ENCODE measurements at regions not wholly inside any gene's neighbourhood (a gene's known extent, or its start where the extent isn't known, plus 50 kb on each side); places are given as distances from the start of the nearest gene placed in this dataset.

- DNase-seq = peak; percentile 63
- no peaks in the 10 kb centered on the region for H3K9me3 ChIP-seq
- 88 to 95% (median 91%) methylated on average over 6 to 11 of the region's 11 CpGs for WGBS, 5 donors
- peaks cover 0 to under 1% (median 0%) of the 10 kb centered on the region in 6 donors for H3K4me1 ChIP-seq
- no peak for TF ChIP-seq POLR2A (IDR thresholded peaks at IDR 0.05)
- TF ChIP-seq, protein P1, sequence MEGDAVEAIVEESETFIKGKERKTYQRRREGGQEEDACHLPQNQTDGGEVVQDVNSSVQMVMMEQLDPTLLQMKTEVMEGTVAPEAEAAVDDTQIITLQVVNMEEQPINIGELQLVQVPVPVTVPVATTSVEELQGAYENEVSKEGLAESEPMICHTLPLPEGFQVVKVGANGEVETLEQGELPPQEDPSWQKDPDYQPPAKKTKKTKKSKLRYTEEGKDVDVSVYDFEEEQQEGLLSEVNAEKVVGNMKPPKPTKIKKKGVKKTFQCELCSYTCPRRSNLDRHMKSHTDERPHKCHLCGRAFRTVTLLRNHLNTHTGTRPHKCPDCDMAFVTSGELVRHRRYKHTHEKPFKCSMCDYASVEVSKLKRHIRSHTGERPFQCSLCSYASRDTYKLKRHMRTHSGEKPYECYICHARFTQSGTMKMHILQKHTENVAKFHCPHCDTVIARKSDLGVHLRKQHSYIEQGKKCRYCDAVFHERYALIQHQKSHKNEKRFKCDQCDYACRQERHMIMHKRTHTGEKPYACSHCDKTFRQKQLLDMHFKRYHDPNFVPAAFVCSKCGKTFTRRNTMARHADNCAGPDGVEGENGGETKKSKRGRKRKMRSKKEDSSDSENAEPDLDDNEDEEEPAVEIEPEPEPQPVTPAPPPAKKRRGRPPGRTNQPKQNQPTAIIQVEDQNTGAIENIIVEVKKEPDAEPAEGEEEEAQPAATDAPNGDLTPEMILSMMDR (IDR thresholded peaks at IDR 0.05 in 8 of 11, conservative IDR thresholded peaks at IDR 0.05 in 3 of 11) = no peak
- no peak for TF ChIP-seq POLR2AphosphoS5 (IDR thresholded peaks at IDR 0.05)
- H3K27me3 ChIP-seq (replicated peaks in 1 of 7) = peaks cover 0 to 49% (median 0%) of the 10 kb centered on the region in 7 donors
- no peak overlapping the region for H3K4me3 ChIP-seq
- H3K27ac ChIP-seq = no peak overlapping the region
- intact Hi-C loops (cut with DNase I; ENCODE audit: low total_unique reads) = no loop called here
- H3K36me3 ChIP-seq = no peaks in the 10 kb centered on the region
Measured at GRCh38 chr10:2915412-2915811, 151.9 kb upstream of the PFKP start.

- no peaks in the 10 kb centered on the region for H3K36me3 ChIP-seq
- no peak for DNase-seq
- TF ChIP-seq POLR2AphosphoS5 (IDR thresholded peaks at IDR 0.05) (no peak), POLR2A (IDR thresholded peaks at IDR 0.05) (no peak)
- TF ChIP-seq, protein P1 (IDR thresholded peaks at IDR 0.05 in 8 of 11, conservative IDR thresholded peaks at IDR 0.05 in 3 of 11) = no peak
- WGBS, 5 donors = 75 to 84% (median 79%) methylated on average over 5 of the region's 5 CpGs
- H3K4me1 ChIP-seq = no peaks in the 10 kb centered on the region
- H3K9me3 ChIP-seq = no peaks in the 10 kb centered on the region
- peaks cover 0 to 46% (median 0%) of the 10 kb centered on the region in 7 donors for H3K27me3 ChIP-seq (replicated peaks in 1 of 7)
- H3K4me3 ChIP-seq = no peak overlapping the region
- H3K27ac ChIP-seq = no peak overlapping the region
- intact Hi-C loops (cut with DNase I; ENCODE audit: low total_unique reads) = no loop called here
Measured at GRCh38 chr10:2914741-2915140, 152.6 kb upstream of the PFKP start.

- Histone ChIP-seq H3K27ac (no peak overlapping the region), H3K36me3 (no peaks in the 10 kb centered on the region), H3K4me3 (no peak overlapping the region), H3K9me3 (no peaks in the 10 kb centered on the region), H3K4me1 (no peaks in the 10 kb centered on the region), H3K27me3 (replicated peaks in 1 of 7) (peaks cover 0 to 45% (median 0%) of the 10 kb centered on the region in 7 donors)
- DNase-seq = no peak
- intact Hi-C loops (cut with DNase I; ENCODE audit: low total_unique reads) = no loop called here
- 67 to 80% (median 71%) methylated on average over 4 of the region's 4 CpGs for WGBS, 5 donors
- TF ChIP-seq POLR2A (IDR thresholded peaks at IDR 0.05) (no peak), POLR2AphosphoS5 (IDR thresholded peaks at IDR 0.05) (no peak)
- TF ChIP-seq, protein P1 (IDR thresholded peaks at IDR 0.05 in 8 of 11, conservative IDR thresholded peaks at IDR 0.05 in 3 of 11) = no peak
Measured at GRCh38 chr10:2913474-2913873, 153.9 kb upstream of the PFKP start.

- Histone ChIP-seq H3K4me3 (no peak overlapping the region), H3K4me1 (no peaks in the 10 kb centered on the region), H3K27ac (no peak overlapping the region), H3K27me3 (replicated peaks in 1 of 7) (peaks cover 0 to 41% (median 0%) of the 10 kb centered on the region in 7 donors), H3K9me3 (no peaks in the 10 kb centered on the region), H3K36me3 (no peaks in the 10 kb centered on the region)
- TF ChIP-seq, protein P1 (IDR thresholded peaks at IDR 0.05 in 8 of 11, conservative IDR thresholded peaks at IDR 0.05 in 3 of 11) = no peak
- no peak for TF ChIP-seq POLR2A (IDR thresholded peaks at IDR 0.05)
- TF ChIP-seq POLR2AphosphoS5 (IDR thresholded peaks at IDR 0.05) = no peak
- DNase-seq = no peak
- intact Hi-C loops (cut with DNase I; ENCODE audit: low total_unique reads) = no loop called here
- WGBS, 5 donors = 51 to 67% (median 62%) methylated on average over 3 of the region's 3 CpGs
Measured at GRCh38 chr10:2910656-2911055, 156.7 kb upstream of the PFKP start.

Data from spleen (tissue), 11 donors.